CD4-positive, alpha-beta T cell (primary cell): ENCODE measurements at regions not wholly inside any gene's neighbourhood (a gene's known extent, or its start where the extent isn't known, plus 50 kb on each side); places are given as distances from the start of the nearest gene placed in this dataset.
A peak's percentile ranks its signal among the peaks of the same experiment; 100 is the strongest.

Experiments
- ATAC-seq: fragments of 200-7000 bp; cut with Tn5 transposase; one replicate; pipeline ENCODE4 v1.10.0; 2022; ENCODE audit warnings: mild to moderate bottlenecking; ENCODE audit not compliant: poor library complexity
- CTCF ChIA-PET: fragments of 350-600 bp; sonication (Branson Sonifier 250); formaldehyde crosslinking; loops from one replicate; lab custom pipeline; 2021; ENCODE audit warnings: antibody characterized with exemption, inconsistent platforms; lab: Charles Lee
- POLR2A ChIA-PET: fragments of 350-600 bp; sonication (Branson Sonifier 250); formaldehyde crosslinking; loops from one replicate; lab custom pipeline; 2021; ENCODE audit warnings: antibody characterized with exemption, inconsistent platforms; lab: Charles Lee
- DNase-seq, 14 experiments: peaks; one replicate each; pipeline ENCODE4 v3.0.0-alpha.2; 2013 to 2020; ENCODE audit warnings: mixed read lengths in 2 of 14
- H3K27ac ChIP-seq, 2 donors: one replicate each; pipeline versions ENCODE4 v1.5.1 to v1.7.0; 2013; ENCODE audit warnings: low read length in 2 of 2, low read depth in 1 of 2, mild to moderate bottlenecking in 1 of 2
- H3K27me3 ChIP-seq, 2 experiments: 1 replicate in 1 of 2; 2 replicates in 1 of 2; pipeline versions ENCODE4 v1.6.1 to v1.7.0; 2013; ENCODE audit warnings: low read length in 2 of 2, control low read depth in 1 of 2, mild to moderate bottlenecking in 1 of 2, moderate library complexity in 1 of 2; ENCODE audit not compliant: insufficient read depth in 2 of 2, control insufficient read depth in 1 of 2
- H3K36me3 ChIP-seq: one replicate; pipeline ENCODE4 v1.6.1; 2013; ENCODE audit warnings: low read length, control low read depth; ENCODE audit not compliant: insufficient read depth
- H3K4me1 ChIP-seq: one replicate; pipeline ENCODE4 v1.6.1; 2013; ENCODE audit warnings: low read length, control low read depth; ENCODE audit not compliant: insufficient read depth
- H3K4me3 ChIP-seq: one replicate; pipeline ENCODE4 v1.5.1; 2013; ENCODE audit warnings: mild to moderate bottlenecking, low read length, moderate library complexity
- H3K9me3 ChIP-seq, 2 experiments: 1 replicate in 1 of 2; 2 replicates in 1 of 2; pipeline versions ENCODE4 v1.6.1 to v1.7.0; 2013; ENCODE audit warnings: low read length in 2 of 2, mild to moderate bottlenecking in 2 of 2, control low read depth in 1 of 2, moderate library complexity in 1 of 2; ENCODE audit not compliant: control insufficient read depth in 1 of 2, insufficient read depth in 1 of 2
- H3K27ac Mint-ChIP-seq: one replicate; pipeline ENCODE4 v1.8.0; 2020; ENCODE audit warnings: mixed read lengths
- H3K27me3 Mint-ChIP-seq: one replicate; pipeline ENCODE4 v1.8.0; 2021; ENCODE audit warnings: mixed read lengths
- H3K36me3 Mint-ChIP-seq: one replicate; pipeline ENCODE4 v1.8.0; 2021; ENCODE audit warnings: low read depth, mixed read lengths
- H3K4me1 Mint-ChIP-seq: one replicate; pipeline ENCODE4 v1.8.0; 2021; ENCODE audit warnings: low read depth, mixed read lengths
- H3K4me3 Mint-ChIP-seq: one replicate; pipeline ENCODE4 v1.8.0; 2020; ENCODE audit warnings: mild to moderate bottlenecking, mixed read lengths
- H3K9me3 Mint-ChIP-seq: one replicate; pipeline ENCODE4 v1.8.0; 2020; ENCODE audit warnings: mixed read lengths
- CTCF ChIP-seq: fragments of 200-600 bp; IDR thresholded peaks from one replicate; pipeline ENCODE4 v1.8.0; 2022; ENCODE audit warnings: antibody characterized with exemption, mild to moderate bottlenecking
- intact Hi-C, 2 experiments: fragments of 100-400 bp; cut with DNase I in 1 of 2; cut with micrococcal nuclease in 1 of 2; formaldehyde crosslinking; loops; one replicate each; pipeline versions ENCODE4 v1.15.1 to v1.9.0; 2023 to 2025; cut with DNase I, micrococcal nuclease

GRCh38 chr2:12163866-12164265, 417.4 kb downstream of the LPIN1 start:
- CTCF ChIA-PET = no interaction called here
- no peaks in the 10 kb centered on the region for H3K27me3 ChIP-seq
- no peak overlapping the region for H3K4me3 ChIP-seq
- H3K4me1 ChIP-seq = peaks cover 4% of the 10 kb centered on the region
- Mint-ChIP-seq H3K4me1 (peaks cover 30% of the 10 kb centered on the region), H3K27me3 (no peaks in the 10 kb centered on the region), H3K9me3 (no peaks in the 10 kb centered on the region), H3K27ac (no peak overlapping the region), H3K4me3 (no peak overlapping the region), H3K36me3 (no peaks in the 10 kb centered on the region)
- DNase-seq (no peak), ATAC-seq (no peak)
- POLR2A ChIA-PET = no interaction called here
- H3K36me3 ChIP-seq = no peaks in the 10 kb centered on the region
- H3K9me3 ChIP-seq = no peaks in the 10 kb centered on the region
- intact Hi-C loops = loop anchor here in 1 of 2 experiments (1.0 kb wide), 1 partner anchor 20 kb away; no protein-coding TSS in a partner anchor
- H3K27ac ChIP-seq = no peak overlapping the region
- TF ChIP-seq CTCF = no peak

DNA sequence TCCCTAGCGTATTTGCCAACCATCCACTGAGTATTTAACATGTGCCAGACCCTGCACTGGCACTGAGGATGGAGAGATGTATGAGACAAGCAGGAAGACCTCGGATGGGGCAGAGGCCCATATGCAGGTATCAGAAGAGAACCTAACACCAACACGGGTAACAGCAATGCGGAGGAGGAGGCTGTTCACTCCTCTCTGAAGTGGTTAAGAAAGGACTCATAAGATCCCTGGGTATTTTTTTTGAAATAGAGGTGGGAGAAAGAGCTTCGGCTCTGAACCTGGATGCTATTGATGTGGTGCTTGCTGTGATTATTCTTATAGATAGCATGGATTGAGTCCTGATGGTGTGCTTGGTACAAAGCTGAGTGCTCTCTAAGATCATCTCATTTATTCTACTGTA, 418.3 kb downstream of the LPIN1 start:
- POLR2A ChIA-PET = no interaction called here
- no peaks in the 10 kb centered on the region for H3K9me3 Mint-ChIP-seq
- Histone ChIP-seq H3K4me1 (peaks cover 12% of the 10 kb centered on the region), H3K27me3 (no peaks in the 10 kb centered on the region), H3K36me3 (no peaks in the 10 kb centered on the region), H3K9me3 (no peaks in the 10 kb centered on the region), H3K27ac (no peak overlapping the region), H3K4me3 (no peak overlapping the region)
- H3K36me3 Mint-ChIP-seq = no peaks in the 10 kb centered on the region
- TF ChIP-seq CTCF = no peak
- no peak overlapping the region for H3K4me3 Mint-ChIP-seq
- H3K27me3 Mint-ChIP-seq = no peaks in the 10 kb centered on the region
- H3K27ac Mint-ChIP-seq = no peak overlapping the region
- ATAC-seq (no peak), DNase-seq (no peak)
- H3K4me1 Mint-ChIP-seq = peaks cover 38% of the 10 kb centered on the region
- intact Hi-C loops = loop anchor here in 1 of 2 experiments (1.0 kb wide), 1 partner anchor 20 kb away; no protein-coding TSS in a partner anchor
- CTCF ChIA-PET = no interaction called here

GRCh38 chr2:12167525-12168317, 421.3 kb downstream of the LPIN1 start:
- intact Hi-C loops = no loop called here
- Histone ChIP-seq H3K27ac (no peak overlapping the region), H3K36me3 (no peaks in the 10 kb centered on the region), H3K9me3 (no peaks in the 10 kb centered on the region), H3K4me1 (peaks cover 25% of the 10 kb centered on the region), H3K4me3 (no peak overlapping the region), H3K27me3 (no peaks in the 10 kb centered on the region)
- no peak for ATAC-seq
- H3K4me3 Mint-ChIP-seq = no peak overlapping the region
- peak in 2 of 14 experiments; percentile 5 to 17 for DNase-seq
- H3K9me3 Mint-ChIP-seq = no peaks in the 10 kb centered on the region
- H3K27ac Mint-ChIP-seq = no peak overlapping the region
- peaks cover 58% of the 10 kb centered on the region for H3K4me1 Mint-ChIP-seq
- TF ChIP-seq CTCF = no peak
- no peaks in the 10 kb centered on the region for H3K36me3 Mint-ChIP-seq
- POLR2A ChIA-PET = interaction anchor here (1.4 to 2.1 kb wide), 2 partner anchors 11 to 549 kb away, joined by 4 to 10 read pairs; partner anchors contain the start of gene TRIB2
- H3K27me3 Mint-ChIP-seq = no peaks in the 10 kb centered on the region
- CTCF ChIA-PET = interaction anchor here (1.1 kb wide), 1 partner anchor 11 kb away, joined by 3 read pairs; no protein-coding TSS in a partner anchor
